ENCODE measurements at regions not wholly inside any gene's neighbourhood (a gene's known extent, or its start where the extent isn't known, plus 50 kb on each side); places are given as distances from the start of the nearest gene placed in this dataset.

- TF ChIP-seq CTCF (conservative IDR thresholded peaks at IDR 0.05; ENCODE audit: low read depth, low read length), result no peak
- no peaks in the 10 kb centered on the region for H3K36me3 ChIP-seq (ENCODE audit: insufficient read depth)
- H3K4me3 ChIP-seq (IDR thresholded peaks at IDR 0.05; ENCODE audit: insufficient read depth, low read depth, low read length), result no peak overlapping the region
- no peaks in the 10 kb centered on the region for H4K20me1 ChIP-seq (ENCODE audit: insufficient read depth)
- H3K79me2 ChIP-seq (ENCODE audit: insufficient read depth, low read depth), result no peaks in the 10 kb centered on the region
- H3K9ac ChIP-seq, result no peak overlapping the region
- H3K4me2 ChIP-seq, result no peak overlapping the region
- no peaks in the 10 kb centered on the region for H3K4me1 ChIP-seq (ENCODE audit: low read depth, poor library complexity, severe bottlenecking)
- H3K27me3 ChIP-seq (ENCODE audit: insufficient read depth, low read depth), result no peaks in the 10 kb centered on the region
- H2AFZ ChIP-seq (ENCODE audit: low read depth), result no peak overlapping the region
- H3K27ac ChIP-seq, result no peak overlapping the region
These were observed 50.6 kb upstream of the IRX6 start for GRCh38 chr16:55273356-55273755.

- Histone ChIP-seq H2AFZ (ENCODE audit: low read depth) (no peak overlapping the region), H4K20me1 (ENCODE audit: insufficient read depth) (no peaks in the 10 kb centered on the region), H3K4me3 (IDR thresholded peaks at IDR 0.05; ENCODE audit: insufficient read depth, low read depth, low read length) (no peak overlapping the region), H3K4me1 (ENCODE audit: low read depth, poor library complexity, severe bottlenecking) (no peaks in the 10 kb centered on the region), H3K27me3 (ENCODE audit: insufficient read depth, low read depth) (no peaks in the 10 kb centered on the region), H3K79me2 (ENCODE audit: insufficient read depth, low read depth) (no peaks in the 10 kb centered on the region), H3K9ac (no peak overlapping the region), H3K4me2 (no peak overlapping the region), H3K27ac (no peak overlapping the region), H3K36me3 (ENCODE audit: insufficient read depth) (no peaks in the 10 kb centered on the region)
- TF ChIP-seq CTCF (conservative IDR thresholded peaks at IDR 0.05; ENCODE audit: low read depth, low read length), result no peak
These were observed 50.0 kb upstream of the IRX6 start for GRCh38 chr16:55273959-55274358.
